NB4 (cell line): ENCODE measurements at regions not wholly inside any gene's neighbourhood (a gene's known extent, or its start where the extent isn't known, plus 50 kb on each side); places are given as distances from the start of the nearest gene placed in this dataset.

Experiments used
- DNase-seq: peaks from one replicate; pipeline ENCODE4 v3.0.0; 2010; ENCODE audit warnings: low read depth
- H3K4me3 ChIP-seq: one replicate; pipeline ENCODE4 v1.5.1; 2011; ENCODE audit warnings: mild to moderate bottlenecking, low read depth, low read length, moderate library complexity
- MYC ChIP-seq: IDR thresholded peaks from 2 replicates; pipeline ENCODE4 v1.6.1; 2011; ENCODE audit warnings: low read depth, low read length
- POLR2A ChIP-seq: IDR thresholded peaks from 2 replicates; pipeline ENCODE4 v1.6.1; 2011; ENCODE audit warnings: mild to moderate bottlenecking; ENCODE audit not compliant: insufficient read length; ENCODE audit errors: extremely low read depth
- TF ChIP-seq, protein P1 (sequence below): IDR thresholded peaks from one replicate; pipeline ENCODE4 v1.5.1; 2012; ENCODE audit warnings: low read depth, low read length
- TF ChIP-seq, protein P2 (sequence below): IDR thresholded peaks from 2 replicates; pipeline ENCODE4 v1.6.1; 2011; ENCODE audit warnings: low read depth, low read length

DNA sequence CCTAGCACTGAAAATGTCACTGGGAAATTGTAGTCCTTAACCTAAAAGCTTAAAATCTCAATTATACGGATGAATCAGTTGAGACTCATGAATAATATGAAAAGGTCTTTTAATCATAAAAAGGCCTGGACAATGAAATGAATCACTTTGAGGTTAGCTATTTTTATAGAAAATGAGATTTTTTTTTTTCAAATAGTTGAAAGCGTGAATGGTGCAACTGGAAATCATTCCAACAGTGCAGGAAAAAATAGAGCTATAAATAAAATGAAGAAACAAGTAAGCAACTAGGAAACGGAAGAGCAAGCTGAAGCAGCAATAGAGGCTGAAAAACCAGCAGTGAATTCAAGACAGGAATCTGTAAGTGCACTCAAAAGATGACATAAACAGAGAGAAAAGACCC, 142.9 kb downstream of the BACH1 start:
- no peak for TF ChIP-seq POLR2A
- TF ChIP-seq MYC, result no peak
- TF ChIP-seq, protein P1, sequence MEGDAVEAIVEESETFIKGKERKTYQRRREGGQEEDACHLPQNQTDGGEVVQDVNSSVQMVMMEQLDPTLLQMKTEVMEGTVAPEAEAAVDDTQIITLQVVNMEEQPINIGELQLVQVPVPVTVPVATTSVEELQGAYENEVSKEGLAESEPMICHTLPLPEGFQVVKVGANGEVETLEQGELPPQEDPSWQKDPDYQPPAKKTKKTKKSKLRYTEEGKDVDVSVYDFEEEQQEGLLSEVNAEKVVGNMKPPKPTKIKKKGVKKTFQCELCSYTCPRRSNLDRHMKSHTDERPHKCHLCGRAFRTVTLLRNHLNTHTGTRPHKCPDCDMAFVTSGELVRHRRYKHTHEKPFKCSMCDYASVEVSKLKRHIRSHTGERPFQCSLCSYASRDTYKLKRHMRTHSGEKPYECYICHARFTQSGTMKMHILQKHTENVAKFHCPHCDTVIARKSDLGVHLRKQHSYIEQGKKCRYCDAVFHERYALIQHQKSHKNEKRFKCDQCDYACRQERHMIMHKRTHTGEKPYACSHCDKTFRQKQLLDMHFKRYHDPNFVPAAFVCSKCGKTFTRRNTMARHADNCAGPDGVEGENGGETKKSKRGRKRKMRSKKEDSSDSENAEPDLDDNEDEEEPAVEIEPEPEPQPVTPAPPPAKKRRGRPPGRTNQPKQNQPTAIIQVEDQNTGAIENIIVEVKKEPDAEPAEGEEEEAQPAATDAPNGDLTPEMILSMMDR, result no peak
- no peak overlapping the region for H3K4me3 ChIP-seq
- DNase-seq, result no peak

DNA sequence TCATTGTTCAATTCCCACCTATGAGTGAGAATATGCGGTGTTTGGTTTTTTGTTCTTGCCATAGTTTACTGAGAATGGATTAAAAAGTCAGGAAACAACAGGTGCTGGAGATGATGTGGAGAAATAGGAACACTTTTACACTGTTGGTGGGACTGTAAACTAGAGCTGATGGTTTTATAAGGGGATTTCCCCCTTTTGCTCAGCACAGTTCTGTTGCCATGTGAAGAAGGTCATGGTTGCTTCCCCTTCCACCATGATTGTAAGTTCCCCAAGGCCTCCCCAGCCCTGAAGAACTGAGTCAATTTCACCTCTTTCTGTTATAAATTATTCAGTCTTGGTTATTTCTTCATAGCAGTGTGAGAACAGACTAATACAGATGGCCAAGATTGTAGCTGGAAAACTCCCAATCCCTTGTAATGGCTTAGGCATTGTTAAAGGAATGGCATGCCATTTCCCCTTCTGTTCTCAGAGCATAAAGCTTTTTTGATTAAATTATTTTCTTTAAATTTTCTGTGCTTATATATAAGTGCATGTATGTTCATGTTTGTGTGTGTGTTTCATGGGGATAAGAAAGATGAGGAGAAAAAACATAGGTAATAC, 144.8 kb downstream of the BACH1 start:
- no peak for DNase-seq
- TF ChIP-seq, protein P1, result no peak
- no peak for TF ChIP-seq POLR2A
- no peak for TF ChIP-seq MYC
- TF ChIP-seq, protein P2, sequence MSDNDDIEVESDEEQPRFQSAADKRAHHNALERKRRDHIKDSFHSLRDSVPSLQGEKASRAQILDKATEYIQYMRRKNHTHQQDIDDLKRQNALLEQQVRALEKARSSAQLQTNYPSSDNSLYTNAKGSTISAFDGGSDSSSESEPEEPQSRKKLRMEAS, result no peak
- H3K4me3 ChIP-seq, result no peak overlapping the region

DNA sequence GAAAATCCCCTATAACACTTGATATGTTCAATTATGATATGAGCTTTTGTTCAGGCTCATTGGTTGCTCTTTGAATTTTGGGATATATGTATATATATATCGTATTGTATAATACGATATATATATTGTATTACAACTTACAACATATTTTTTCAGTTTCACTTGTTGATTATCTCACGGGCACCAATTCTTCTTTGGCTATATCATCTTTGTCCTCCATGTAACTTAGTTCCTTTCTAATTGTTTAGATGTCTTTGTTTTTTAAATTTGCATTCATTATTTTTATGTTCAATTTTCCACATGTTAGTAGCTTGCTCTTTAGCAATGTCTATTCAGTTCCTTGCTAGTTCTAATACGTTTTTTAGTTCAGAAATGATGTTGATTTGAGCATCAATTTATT, 150.0 kb downstream of the BACH1 start:
- no peak overlapping the region for H3K4me3 ChIP-seq
- TF ChIP-seq, protein P2, result no peak
- no peak for TF ChIP-seq MYC
- no peak for TF ChIP-seq POLR2A
- TF ChIP-seq, protein P1, result no peak
- DNase-seq, result no peak

DNA sequence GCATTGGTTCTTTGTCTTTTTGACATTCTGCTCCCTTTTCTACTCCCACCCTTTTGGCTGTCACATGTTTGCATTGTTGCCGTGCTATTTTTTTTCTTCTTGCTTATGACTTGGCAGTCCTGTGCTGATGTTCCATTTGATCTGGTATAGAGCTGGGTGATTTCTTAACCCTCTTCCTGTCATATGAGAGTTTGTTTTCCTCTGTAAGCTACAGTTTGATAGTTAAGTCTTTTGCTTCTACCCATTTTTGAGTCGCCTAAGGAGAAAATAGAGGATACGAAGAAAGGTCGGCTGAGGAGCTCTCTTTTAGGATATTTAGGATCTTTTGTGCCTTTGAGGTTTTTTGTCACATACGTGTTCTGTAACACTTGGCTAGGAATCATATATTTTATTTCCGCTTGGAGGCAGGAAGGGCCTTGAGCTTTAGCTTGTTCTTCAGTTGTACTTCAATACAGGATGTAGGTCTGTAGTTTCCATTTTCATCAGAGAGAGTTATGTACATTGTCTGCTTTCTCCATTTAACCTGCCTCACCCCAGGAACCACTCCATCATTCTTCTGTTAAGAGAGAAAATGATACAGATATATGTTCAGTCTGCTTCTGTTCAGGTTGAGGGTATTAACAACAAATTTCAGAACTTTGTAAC, 150.7 kb downstream of the BACH1 start:
- TF ChIP-seq, protein P2, result no peak
- TF ChIP-seq POLR2A (no peak), MYC (no peak)
- TF ChIP-seq, protein P1, result no peak
- no peak overlapping the region for H3K4me3 ChIP-seq
- DNase-seq, result no peak

DNA sequence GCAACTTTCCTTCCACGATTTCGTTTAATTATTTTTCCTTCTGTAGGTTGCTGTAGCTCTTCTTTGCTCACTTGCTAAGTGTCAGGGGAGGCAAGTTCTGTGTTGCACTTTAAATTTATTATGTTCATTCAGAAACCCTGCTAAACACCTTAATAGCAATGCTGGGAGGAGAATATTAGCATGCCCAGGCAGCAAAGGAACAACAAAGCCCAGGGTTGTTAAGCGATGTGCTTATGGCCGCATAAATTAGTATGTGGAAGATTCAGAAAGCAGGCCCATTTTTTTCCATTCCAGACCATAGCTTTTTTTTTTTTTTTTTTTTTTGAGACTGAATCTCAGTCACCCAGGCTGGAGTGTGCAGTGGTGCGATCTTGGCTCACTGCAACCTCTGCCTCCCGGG, 151.3 kb downstream of the BACH1 start:
- no peak overlapping the region for H3K4me3 ChIP-seq
- TF ChIP-seq, protein P1, result no peak
- TF ChIP-seq POLR2A (no peak), MYC (no peak)
- TF ChIP-seq, protein P2, result no peak
- no peak for DNase-seq

DNA sequence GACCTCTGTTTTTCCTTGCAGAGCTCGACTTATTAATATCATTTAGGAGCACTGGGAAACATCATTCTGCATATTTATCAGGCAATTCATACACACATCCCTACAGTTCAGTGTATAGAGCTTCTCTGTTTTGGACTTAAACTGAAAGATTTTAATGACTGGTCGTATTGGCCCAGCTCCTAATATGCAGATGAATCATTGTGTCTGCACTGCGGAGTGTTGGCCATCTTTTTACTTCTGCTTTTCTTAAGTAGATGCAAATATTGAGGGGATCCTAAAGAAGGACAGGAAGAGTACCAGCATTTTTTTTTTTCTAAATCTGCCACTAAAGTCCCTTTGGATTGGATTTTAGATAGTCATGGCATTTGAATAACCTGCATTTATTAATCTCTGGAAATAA, 154.8 kb downstream of the BACH1 start:
- peak; percentile 9 for DNase-seq
- TF ChIP-seq, protein P1, result no peak
- TF ChIP-seq POLR2A, result no peak
- no peak for TF ChIP-seq MYC
- TF ChIP-seq, protein P2, result no peak
- H3K4me3 ChIP-seq, result no peak overlapping the region
